ENCODE measurements at regions not wholly inside any gene's neighbourhood (a gene's known extent, or its start where the extent isn't known, plus 50 kb on each side); places are given as distances from the start of the nearest gene placed in this dataset.

DNA sequence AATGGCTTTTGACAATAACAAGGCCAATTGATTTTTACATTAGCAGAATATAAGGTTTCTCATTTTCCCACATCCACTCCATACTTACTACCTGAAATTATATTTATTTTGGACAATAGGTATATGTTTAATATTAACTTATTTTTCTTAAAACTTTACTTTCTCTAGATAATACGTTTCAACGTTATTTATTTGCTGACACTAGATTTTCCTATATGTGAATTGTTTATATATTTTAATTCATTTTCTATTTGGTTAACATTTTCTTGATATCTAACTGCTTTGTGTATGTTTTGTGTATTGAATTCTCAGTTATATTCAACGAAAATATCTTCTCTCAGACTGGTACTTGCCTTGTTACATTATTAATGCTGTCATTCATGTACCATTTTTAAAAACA is 199.9 kb upstream of the TMEFF2 start:
- TF ChIP-seq FOS (IDR thresholded peaks at IDR 0.05; ENCODE audit: borderline replicate concordance, extremely low read depth, insufficient read length), result no peak
- no peak for TF ChIP-seq EZH2 (IDR thresholded peaks at IDR 0.05; ENCODE audit: borderline replicate concordance, control insufficient read depth, low read depth, low read length)
- no peak for TF ChIP-seq CEBPB (IDR thresholded peaks at IDR 0.05; ENCODE audit: borderline replicate concordance in 1 of 2, low read depth in 2 of 2, low read length in 2 of 2)
- no peak for TF ChIP-seq USF2 (IDR thresholded peaks at IDR 0.05; ENCODE audit: borderline replicate concordance, low read depth, low read length)

All from GM12878 (cell line).